Transverse colon (tissue), 4 donors: ENCODE measurements at regions not wholly inside any gene's neighbourhood (a gene's known extent, or its start where the extent isn't known, plus 50 kb on each side); places are given as distances from the start of the nearest gene placed in this dataset.

Experiments used
- CTCF ChIP-seq, 5 experiments: fragments of 200-600 bp in 3 of 5; fragments of 450-650 bp in 2 of 5; sonication (generic) in 3 of 5; IDR thresholded peaks; 1 replicate in 2 of 5; 2 replicates in 3 of 5; pipeline ENCODE4 v1.5.1; 2016 to 2017; ENCODE audit warnings: antibody characterized with exemption in 5 of 5, inconsistent platforms in 3 of 5, mild to moderate bottlenecking in 2 of 5, moderate library complexity in 1 of 5
- POLR2A ChIP-seq: fragments of 450-650 bp; IDR thresholded peaks from one replicate; pipeline ENCODE4 v1.6.1; 2016; ENCODE audit warnings: antibody characterized with exemption, mild to moderate bottlenecking, moderate library complexity
- POLR2AphosphoS5 ChIP-seq, 3 donors: sonication (generic); formaldehyde crosslinking; IDR thresholded peaks; one replicate each; pipeline ENCODE4 v1.6.1; 2016; ENCODE audit warnings: antibody characterized with exemption in 3 of 3

- TF ChIP-seq CTCF (IDR thresholded peaks at IDR 0.05) (no peak), POLR2A (no peak), POLR2AphosphoS5 (IDR thresholded peaks at IDR 0.05) (no peak)
Measured at GRCh38 chrX:131393426-131393825, 104.3 kb upstream of the IGSF1 start.
